KBM-7 (cell line): ENCODE measurements at regions not wholly inside any gene's neighbourhood (a gene's known extent, or its start where the extent isn't known, plus 50 kb on each side); places are given as distances from the start of the nearest gene placed in this dataset.

ENCODE experiments used
- DNase-seq: peaks from one replicate; pipeline ENCODE4 v3.0.0-alpha.2; 2015
- in situ Hi-C: fragments of 300-500 bp; cut with MboI; formaldehyde crosslinking; loops from 2 replicates; pipeline ENCODE4 v1.14.3; 2020; ENCODE audit warnings: low sequenced_read_pairs, low pct_unique_long_range_greater_than_20kb, mixed read lengths

- in situ Hi-C loops, result no loop called here
- no peak for DNase-seq
Measured at GRCh38 chr9:16247188-16247875, 623.1 kb downstream of the BNC2 start.

- in situ Hi-C loops, result no loop called here
- DNase-seq, result no peak
Measured at GRCh38 chr9:16248822-16249221, 621.6 kb downstream of the BNC2 start.

DNA sequence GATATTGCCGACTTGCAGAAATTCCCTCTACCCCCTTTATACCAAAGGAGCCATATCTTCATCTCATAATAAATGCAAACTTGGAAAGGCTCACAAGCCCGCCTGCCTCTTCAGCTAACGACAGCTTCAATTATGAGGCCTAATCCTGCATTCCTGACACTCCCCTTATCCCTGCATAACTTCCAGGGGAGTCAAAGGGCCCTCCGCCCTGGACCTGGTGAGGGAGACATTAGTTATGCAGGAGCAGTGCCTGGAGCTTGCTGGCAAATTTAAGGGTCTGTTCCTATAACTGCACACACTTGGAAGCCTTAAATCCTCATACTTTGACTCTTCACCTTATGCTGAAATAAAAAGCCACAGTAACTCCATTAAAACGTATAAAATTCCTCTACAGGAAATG is 617.9 kb downstream of the BNC2 start:
- in situ Hi-C loops, result no loop called here
- no peak for DNase-seq

- in situ Hi-C loops, result no loop called here
- DNase-seq, result no peak
Measured at GRCh38 chr9:16254674-16255073, 615.8 kb downstream of the BNC2 start.

- in situ Hi-C loops, result no loop called here
- DNase-seq, result no peak
Measured at GRCh38 chr9:16255217-16255616, 615.3 kb downstream of the BNC2 start.

DNA sequence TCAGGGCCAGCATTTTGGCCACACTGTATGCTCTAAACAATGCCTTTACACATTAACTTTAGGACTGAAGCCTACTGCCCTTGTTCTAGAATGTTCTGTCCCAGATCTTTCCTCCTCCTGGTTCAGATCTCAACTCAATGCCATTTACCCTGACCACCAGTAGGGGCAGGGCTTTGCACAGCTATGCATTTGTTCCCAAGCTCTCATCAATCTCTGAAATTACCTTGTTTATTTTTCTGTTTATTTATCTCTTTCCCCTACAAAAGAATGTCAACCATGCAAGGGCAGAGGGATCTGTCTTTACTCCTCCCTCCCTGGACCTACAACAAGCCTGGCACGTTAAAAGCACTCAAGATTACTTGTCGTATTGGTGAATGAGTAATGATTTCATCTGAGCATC is 612.9 kb downstream of the BNC2 start:
- in situ Hi-C loops, result no loop called here
- no peak for DNase-seq

DNA sequence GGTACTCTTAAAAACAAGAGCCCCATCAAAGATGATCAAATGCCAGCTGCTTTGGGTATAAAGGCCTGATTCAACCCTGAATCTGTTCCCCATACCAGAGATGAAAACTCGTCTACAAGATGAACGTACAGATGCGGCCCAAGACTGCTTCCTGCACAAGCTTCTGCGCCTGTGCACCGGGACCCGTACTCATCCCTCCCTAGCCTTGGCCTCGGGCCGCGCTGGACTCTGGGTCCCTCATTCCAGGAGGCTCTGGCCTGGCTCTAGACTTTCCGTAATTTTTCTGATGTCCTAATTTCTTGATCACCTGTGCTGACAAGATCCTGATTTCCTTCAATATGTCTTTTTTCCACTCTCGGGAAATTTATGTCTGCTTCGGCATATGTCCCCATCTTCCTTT is 612.3 kb downstream of the BNC2 start:
- in situ Hi-C loops, result no loop called here
- no peak for DNase-seq

- DNase-seq, result peak; percentile 2
- in situ Hi-C loops, result no loop called here
Measured at GRCh38 chr9:16258708-16259107, 611.8 kb downstream of the BNC2 start.

DNA sequence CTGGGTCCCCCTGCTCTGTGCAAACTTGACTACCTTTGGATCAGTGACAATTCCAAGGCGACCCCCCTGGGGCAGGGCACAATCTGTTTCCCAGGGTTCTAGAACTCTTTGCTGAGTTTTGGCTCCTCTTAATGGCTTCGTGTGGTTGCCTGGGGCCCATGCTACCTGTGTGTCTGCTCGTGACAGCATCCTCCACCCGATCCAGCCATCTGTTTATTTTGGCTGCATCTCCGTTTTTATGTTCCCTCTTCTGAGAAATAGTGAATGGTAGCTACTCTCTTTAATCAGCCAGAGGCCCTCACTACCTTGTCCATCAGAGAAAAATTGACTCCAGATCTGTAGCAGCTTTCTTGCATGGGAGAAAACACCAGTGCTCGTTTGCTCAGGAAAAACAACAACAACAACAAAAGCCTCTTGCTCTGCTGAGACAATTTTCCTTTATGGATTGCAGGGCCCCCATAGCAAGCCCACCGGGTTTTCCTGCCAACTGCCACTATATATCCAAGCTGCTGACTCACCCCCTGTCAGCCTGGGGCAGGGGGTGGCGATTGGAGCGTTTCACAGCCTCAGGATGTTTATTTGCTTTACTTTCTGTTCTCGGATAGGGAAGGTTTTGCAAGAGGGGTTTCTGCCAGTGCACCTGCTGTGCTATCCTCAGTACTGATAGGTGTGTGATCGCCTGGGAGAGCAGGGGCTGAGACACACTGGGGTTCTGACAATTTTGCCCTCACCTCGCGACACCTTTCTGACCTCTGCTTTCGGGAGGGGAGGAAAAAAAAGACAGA is 607.8 kb downstream of the BNC2 start:
- in situ Hi-C loops, result no loop called here
- DNase-seq, result no peak

DNA sequence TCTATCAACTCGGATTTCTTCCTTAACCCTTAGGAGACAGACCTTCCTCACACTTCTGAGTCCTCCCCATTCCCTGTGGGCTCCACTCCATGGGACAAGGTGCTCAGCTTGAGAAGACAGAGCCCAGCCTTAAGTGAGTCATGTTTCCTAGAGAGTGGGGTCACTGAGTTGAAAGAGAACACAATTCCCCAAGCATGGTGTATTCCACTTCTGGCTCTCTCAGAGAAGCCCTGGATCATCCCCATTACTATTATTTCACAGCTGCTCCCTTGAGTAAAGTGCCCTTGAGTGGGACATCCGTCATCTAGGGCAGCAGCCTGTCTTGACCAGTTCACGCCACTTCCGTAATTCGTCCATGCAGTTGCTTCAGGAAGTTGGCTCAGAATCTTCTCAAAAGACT is 604.8 kb downstream of the BNC2 start:
- in situ Hi-C loops, result no loop called here
- DNase-seq, result no peak

GRCh38 chr9:16266648-16267276 is 603.7 kb downstream of the BNC2 start:
- no peak for DNase-seq
- in situ Hi-C loops, result no loop called here

DNA sequence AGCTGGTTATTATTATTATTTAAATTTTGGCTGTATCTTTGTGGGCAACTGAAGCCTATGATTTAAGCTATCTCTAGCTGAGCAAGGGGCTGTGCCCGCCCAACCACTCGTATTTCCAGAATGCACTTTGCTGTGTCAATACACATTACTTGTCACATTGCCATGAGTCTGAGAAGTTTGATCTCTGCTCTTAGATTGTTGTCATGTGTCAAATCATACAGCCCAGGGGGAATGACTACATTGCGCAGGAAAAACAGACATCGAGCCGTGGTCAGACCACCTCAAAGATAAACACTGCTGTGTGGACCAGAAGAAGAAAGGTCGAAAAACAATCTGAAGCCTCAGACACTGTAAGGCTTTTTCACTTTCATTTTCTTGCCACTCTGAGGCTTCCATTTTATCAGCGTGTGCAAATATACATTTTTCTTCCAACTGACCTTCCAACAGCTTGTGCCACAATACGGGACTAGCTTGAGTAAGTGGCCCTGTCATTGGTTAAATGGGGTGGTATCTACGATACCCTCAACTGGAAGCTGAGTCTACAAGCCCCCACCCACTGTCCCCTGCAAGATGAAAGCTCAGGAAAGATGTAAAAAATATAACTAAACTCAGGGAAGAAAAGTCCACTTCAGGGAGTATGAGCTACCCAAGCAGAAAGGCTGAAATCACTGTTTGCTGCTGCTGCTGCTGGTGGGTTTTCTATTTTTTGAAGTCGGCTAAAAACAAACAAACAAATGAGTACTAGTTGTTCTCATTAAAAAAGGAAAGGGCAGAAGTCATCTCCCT is 603.0 kb downstream of the BNC2 start:
- no peak for DNase-seq
- in situ Hi-C loops, result no loop called here

DNA sequence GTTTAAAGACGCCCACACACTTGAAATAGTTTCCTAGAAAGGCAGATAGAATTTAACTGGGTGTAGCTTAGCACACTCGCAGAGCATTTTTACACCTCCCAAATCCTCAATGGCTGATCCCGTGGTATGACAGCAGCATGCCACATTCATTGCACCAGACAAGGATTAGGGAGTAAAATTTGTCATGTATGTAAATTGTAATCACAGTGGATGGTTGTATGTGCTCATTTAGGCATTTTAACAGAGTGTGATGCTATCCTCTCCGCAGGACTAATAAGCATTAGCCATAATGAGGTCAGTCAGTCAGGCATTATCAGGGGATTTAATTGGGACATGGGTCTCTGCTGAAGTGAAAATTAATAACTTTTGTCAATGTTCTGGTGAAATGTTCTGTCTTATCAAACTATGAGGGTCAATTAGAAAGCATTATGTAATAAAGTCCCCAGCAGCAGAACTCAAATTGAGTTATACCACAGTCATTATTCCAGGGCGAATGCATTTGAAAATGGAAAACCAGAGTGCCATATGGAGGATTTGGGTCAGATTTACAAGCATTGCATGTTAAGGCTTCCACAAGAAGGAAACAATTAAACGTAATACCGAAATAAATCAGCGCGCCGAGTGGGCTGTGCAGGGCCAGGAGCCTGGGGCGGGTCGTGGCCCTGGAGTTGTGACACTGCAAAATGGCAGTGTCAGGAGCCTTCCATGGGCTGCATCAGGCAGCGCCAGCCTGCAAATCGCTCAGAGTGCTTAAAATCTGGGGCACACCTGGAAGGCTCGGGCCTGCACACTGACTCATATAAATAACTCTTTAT is 602.2 kb downstream of the BNC2 start:
- no peak for DNase-seq
- in situ Hi-C loops, result no loop called here

- DNase-seq, result no peak
- in situ Hi-C loops, result no loop called here
Measured at GRCh38 chr9:16271967-16272366, 598.5 kb downstream of the BNC2 start.

DNA sequence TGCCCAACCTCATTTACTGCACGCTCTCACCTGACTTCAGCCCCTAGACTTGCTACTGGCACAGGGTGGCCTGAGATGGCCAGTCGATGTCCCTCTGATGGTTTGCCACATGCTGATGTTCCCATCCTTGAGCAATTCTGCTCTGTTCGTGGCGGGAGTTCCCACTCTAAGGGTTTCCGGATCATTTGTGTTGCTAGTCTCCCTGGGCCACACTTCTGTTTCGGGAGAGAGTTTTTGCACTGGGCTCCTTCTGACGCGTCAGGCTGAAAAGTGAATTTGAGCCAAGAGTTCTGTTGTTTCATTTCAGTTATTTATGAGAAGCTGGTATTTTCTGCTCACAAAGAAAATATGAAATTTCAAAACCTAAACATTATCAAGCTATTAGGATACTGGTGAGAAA is 597.7 kb downstream of the BNC2 start:
- DNase-seq, result no peak
- in situ Hi-C loops, result no loop called here

DNA sequence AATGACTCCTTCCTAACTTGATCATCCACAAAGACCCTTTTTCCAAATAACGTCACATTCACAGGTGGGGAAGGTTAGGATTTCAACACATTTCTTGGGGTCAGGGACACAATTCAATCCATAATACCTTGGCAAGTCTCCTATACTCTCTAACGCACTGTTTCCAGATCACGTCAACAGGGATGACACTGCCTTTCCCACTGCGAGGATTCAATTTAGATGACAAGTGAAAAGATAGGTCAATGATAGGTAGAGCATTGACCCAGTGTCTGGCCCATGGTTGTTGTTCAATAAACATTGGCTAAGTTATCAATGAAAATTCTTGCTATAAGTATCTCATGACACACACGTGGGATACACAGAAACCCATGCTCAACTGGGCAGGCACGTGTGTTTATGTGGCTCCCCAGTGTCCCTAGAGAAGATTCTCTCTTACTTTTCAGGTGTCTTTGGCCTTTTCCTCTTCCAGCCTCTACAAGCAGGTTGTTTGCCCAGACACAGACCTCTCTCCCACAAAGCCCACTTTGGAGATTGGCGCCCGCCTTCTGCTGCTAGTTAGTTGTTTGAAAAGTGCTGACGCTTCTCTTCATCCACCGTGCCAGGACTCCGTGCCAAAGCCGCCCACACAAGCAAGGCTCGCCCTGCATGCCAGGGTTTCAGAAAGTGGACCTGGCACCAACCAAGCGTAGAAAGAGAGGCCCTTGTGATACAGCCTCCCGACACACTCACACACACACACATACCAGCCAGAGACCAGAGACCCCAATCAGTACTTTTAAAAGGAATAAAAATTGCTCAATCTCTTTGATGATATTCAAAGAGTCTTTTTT is 594.5 kb downstream of the BNC2 start:
- no peak for DNase-seq
- in situ Hi-C loops, result no loop called here

GRCh38 chr9:16276866-16277265 is 593.6 kb downstream of the BNC2 start:
- in situ Hi-C loops, result no loop called here
- no peak for DNase-seq

- no peak for DNase-seq
- in situ Hi-C loops, result no loop called here
Measured at GRCh38 chr9:16277471-16277960, 593.0 kb downstream of the BNC2 start.
